ENCODE measurements at regions not wholly inside any gene's neighbourhood (a gene's known extent, or its start where the extent isn't known, plus 50 kb on each side); places are given as distances from the start of the nearest gene placed in this dataset.

DNA sequence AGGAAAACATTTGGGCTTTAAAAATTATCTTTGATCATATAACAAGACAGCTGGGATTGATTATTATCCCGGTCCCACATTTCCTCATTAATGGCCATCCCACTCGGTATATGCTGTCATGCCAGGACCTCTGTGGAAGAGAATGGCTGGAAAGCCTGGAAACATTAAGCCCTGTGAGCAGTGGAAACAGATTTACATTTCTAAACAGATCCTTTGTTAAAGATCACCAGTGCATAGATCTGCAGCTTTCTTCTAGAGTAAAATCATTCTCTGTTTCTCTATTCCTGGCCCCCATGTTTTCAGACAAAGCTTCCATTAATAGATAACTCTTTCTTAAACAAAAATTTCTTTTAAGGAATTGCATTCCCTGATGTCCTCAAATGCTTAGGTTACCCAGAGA lies 152.2 kb downstream of the CAVIN4 start:
- WGBS (ENCODE audit: insufficient coverage, low coverage, missing lambda C conversion rate): 0% methylated on average over 2 of the region's 2 CpGs
- in situ Hi-C loops (cut with MboI): loop anchor here (25.0 kb wide), 1 partner anchor 982 kb away; no protein-coding TSS in a partner anchor
- no TSS peak for BruUV-seq (replicated peaks)
- no peaks in the 10 kb centered on the region for H4K20me1 ChIP-seq (replicated peaks; ENCODE audit: control insufficient read depth, insufficient read depth, low read length)
- H3K36me3 ChIP-seq (ENCODE audit: control insufficient read depth, insufficient read depth, low read length): no peaks in the 10 kb centered on the region
- ChIA-PET CTCF (ENCODE audit: low intra/inter-chr PET ratio) (no interaction called here), POLR2A (no interaction called here)
- TF ChIP-seq COPS2 (conservative IDR thresholded peaks at IDR 0.05): no peak
- no peak for TF ChIP-seq ELF4 (CRISPR knock-in tag; IDR thresholded peaks at IDR 0.05)
- TF ChIP-seq, protein P1, sequence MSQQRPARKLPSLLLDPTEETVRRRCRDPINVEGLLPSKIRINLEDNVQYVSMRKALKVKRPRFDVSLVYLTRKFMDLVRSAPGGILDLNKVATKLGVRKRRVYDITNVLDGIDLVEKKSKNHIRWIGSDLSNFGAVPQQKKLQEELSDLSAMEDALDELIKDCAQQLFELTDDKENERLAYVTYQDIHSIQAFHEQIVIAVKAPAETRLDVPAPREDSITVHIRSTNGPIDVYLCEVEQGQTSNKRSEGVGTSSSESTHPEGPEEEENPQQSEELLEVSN (IDR thresholded peaks at IDR 0.05; ENCODE audit: borderline replicate concordance in 1 of 2, extremely low read depth in 1 of 2, insufficient read depth in 1 of 2, insufficient read length in 1 of 2, low read depth in 1 of 2, low read length in 1 of 2, poor library complexity in 1 of 2, severe bottlenecking in 1 of 2): no peak
- TF ChIP-seq NFATC3 (IDR thresholded peaks at IDR 0.05): no peak
- TF ChIP-seq THRB (CRISPR knock-in tag; conservative IDR thresholded peaks at IDR 0.05): no peak
- no peak for TF ChIP-seq ZFP30 (CRISPR knock-in tag; IDR thresholded peaks at IDR 0.05; ENCODE audit: borderline replicate concordance)
- TF ChIP-seq SMARCA5 (IDR thresholded peaks at IDR 0.05): no peak
- TF ChIP-seq NCOA6 (IDR thresholded peaks at IDR 0.05): no peak
- TF ChIP-seq TAF15 (IDR thresholded peaks at IDR 0.05; ENCODE audit: low read depth, low read length): no peak
- no peak for TF ChIP-seq ZNF41 (CRISPR knock-in tag; conservative IDR thresholded peaks at IDR 0.05)
- no peak for TF ChIP-seq NFXL1 (CRISPR knock-in tag; IDR thresholded peaks at IDR 0.05)
- no peak for TF ChIP-seq BRF2 (IDR thresholded peaks at IDR 0.05; ENCODE audit: borderline replicate concordance, insufficient read depth, insufficient read length)
- TF ChIP-seq MIER1 (IDR thresholded peaks at IDR 0.05; ENCODE audit: low read depth): no peak
- no peak for TF ChIP-seq OTX1 (CRISPR knock-in tag; IDR thresholded peaks at IDR 0.05)
- DNase-seq (ENCODE audit: extremely low read depth in 1 of 4, low spot score in 3 of 4) (no peak), FAIRE-seq (no peak), ATAC-seq (no peak)
- no peaks in the 10 kb centered on the region for H3K27me3 ChIP-seq (ENCODE audit: control insufficient read depth in 2 of 2, insufficient read depth in 2 of 2, low read length in 2 of 2)
- intact Hi-C loops (cut with micrococcal nuclease): no loop called here
- no peak overlapping the region for H3K27ac ChIP-seq (ENCODE audit: extremely low read depth, low read depth, low read length)
- no peaks in the 10 kb centered on the region for H3K79me2 ChIP-seq (ENCODE audit: control insufficient read depth, insufficient read depth, low read length)
- no peak overlapping the region for H3K4me2 ChIP-seq (ENCODE audit: insufficient read depth, low read length)
- H3K4me1 ChIP-seq (replicated peaks in 1 of 2; ENCODE audit: control insufficient read depth in 2 of 2, insufficient read depth in 2 of 2, low read length in 2 of 2): no peaks in the 10 kb centered on the region; a peak in 1 of 5 replicates
- no peak overlapping the region for H3K4me3 ChIP-seq
- H2AFZ ChIP-seq (ENCODE audit: low read depth, low read length): no peak overlapping the region
- no peaks in the 10 kb centered on the region for H3K9me1 ChIP-seq (ENCODE audit: control insufficient read depth, insufficient read depth, low read length)
- H3K9me3 ChIP-seq (replicated peaks; ENCODE audit: control insufficient read depth, insufficient read depth, low read depth, low read length): no peaks in the 10 kb centered on the region
- no peak overlapping the region for H3K9ac ChIP-seq (ENCODE audit: insufficient read depth in 1 of 2, low read depth in 2 of 2, low read length in 2 of 2)
